ENCODE measurements at regions not wholly inside any gene's neighbourhood (a gene's known extent, or its start where the extent isn't known, plus 50 kb on each side); places are given as distances from the start of the nearest gene placed in this dataset.

DNA sequence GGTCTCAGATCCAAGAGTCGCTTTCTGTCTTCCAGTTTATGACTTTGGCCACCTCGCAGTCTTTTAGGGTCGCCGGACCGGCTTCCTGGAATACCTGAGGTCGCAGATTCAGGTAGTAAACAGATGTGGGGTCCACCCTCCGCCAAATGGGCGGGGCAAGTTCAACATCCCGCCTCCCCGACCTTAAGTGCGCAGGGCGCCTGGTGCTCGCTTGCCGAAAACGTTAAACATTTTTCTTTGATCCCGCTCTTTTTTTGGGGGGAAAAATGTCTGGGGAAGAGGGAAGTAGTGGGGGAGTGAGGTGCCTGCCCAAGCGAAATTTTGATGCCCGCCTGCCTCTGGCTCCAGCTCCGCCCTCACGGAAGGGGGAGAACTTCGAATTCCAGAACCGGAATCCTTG lies 73.9 kb upstream of the TBX5 start:
- peaks cover 5% of the 10 kb centered on the region for H3K4me1 Mint-ChIP-seq (ENCODE audit: low read depth, unreplicated experiment)
- Histone ChIP-seq H3K27ac (ENCODE audit: low read depth, low read length) (no peak overlapping the region), H3K9me3 (ENCODE audit: insufficient read depth, low read depth, low read length) (no peaks in the 10 kb centered on the region), H3K4me2 (ENCODE audit: low read length) (peak overlapping the region; percentile 58), H3K79me2 (ENCODE audit: insufficient read depth, low read length) (no peaks in the 10 kb centered on the region), H3K4me3 (ENCODE audit: insufficient read depth, low read depth, low read length) (no peak overlapping the region), H2AFZ (ENCODE audit: low read depth, low read length) (no peak overlapping the region), H3K36me3 (ENCODE audit: insufficient read depth, low read length) (no peaks in the 10 kb centered on the region), H3K9ac (ENCODE audit: low read length) (no peak overlapping the region), H4K20me1 (ENCODE audit: insufficient read depth, low read length) (no peaks in the 10 kb centered on the region), H3K4me1 (ENCODE audit: insufficient read depth, low read length) (no peaks in the 10 kb centered on the region), H3K27me3 (ENCODE audit: insufficient read depth, low read length) (peaks cover 46% of the 10 kb centered on the region)
- H3K36me3 Mint-ChIP-seq (ENCODE audit: low read depth, unreplicated experiment), result no peaks in the 10 kb centered on the region
- no peak for DNase-seq (ENCODE audit: low read depth)
- TF ChIP-seq, protein P1, sequence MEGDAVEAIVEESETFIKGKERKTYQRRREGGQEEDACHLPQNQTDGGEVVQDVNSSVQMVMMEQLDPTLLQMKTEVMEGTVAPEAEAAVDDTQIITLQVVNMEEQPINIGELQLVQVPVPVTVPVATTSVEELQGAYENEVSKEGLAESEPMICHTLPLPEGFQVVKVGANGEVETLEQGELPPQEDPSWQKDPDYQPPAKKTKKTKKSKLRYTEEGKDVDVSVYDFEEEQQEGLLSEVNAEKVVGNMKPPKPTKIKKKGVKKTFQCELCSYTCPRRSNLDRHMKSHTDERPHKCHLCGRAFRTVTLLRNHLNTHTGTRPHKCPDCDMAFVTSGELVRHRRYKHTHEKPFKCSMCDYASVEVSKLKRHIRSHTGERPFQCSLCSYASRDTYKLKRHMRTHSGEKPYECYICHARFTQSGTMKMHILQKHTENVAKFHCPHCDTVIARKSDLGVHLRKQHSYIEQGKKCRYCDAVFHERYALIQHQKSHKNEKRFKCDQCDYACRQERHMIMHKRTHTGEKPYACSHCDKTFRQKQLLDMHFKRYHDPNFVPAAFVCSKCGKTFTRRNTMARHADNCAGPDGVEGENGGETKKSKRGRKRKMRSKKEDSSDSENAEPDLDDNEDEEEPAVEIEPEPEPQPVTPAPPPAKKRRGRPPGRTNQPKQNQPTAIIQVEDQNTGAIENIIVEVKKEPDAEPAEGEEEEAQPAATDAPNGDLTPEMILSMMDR (IDR thresholded peaks at IDR 0.05; ENCODE audit: insufficient read depth, low read depth, low read length), result no peak
- TF ChIP-seq EZH2 (IDR thresholded peaks at IDR 0.05; ENCODE audit: insufficient read depth, low read length), result peak; percentile 48
- H3K9me3 Mint-ChIP-seq (ENCODE audit: unreplicated experiment), result peaks cover 1% of the 10 kb centered on the region
- no peak overlapping the region for H3K27ac Mint-ChIP-seq (ENCODE audit: unreplicated experiment)
- FAIRE-seq, result no peak
- peak overlapping the region; percentile 84 for H3K4me3 Mint-ChIP-seq (ENCODE audit: unreplicated experiment)
- peaks cover 80% of the 10 kb centered on the region for H3K27me3 Mint-ChIP-seq (ENCODE audit: low read depth, unreplicated experiment)

DNA sequence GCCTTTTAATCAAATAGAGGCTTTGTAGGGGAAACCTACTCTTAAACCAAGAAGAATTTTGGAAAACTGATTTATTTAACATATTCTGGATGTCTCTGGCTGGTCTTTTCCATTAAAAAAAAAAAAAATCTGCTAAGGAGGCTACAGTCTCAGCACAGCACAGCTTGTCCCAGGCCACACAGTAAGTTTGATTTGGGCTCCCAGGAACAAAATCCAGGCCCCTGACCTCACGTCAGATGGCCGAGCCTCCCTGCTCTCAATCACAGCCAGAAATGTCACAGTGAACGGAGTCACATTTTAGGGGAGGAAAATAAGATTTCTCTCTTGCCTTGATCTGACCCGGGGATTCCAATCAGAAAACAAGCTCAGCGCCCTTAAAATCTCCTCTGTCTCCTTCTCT lies 72.9 kb upstream of the TBX5 start:
- H3K79me2 ChIP-seq (ENCODE audit: insufficient read depth, low read length), result no peaks in the 10 kb centered on the region
- Mint-ChIP-seq H3K27me3 (ENCODE audit: low read depth, unreplicated experiment) (peaks cover 83% of the 10 kb centered on the region), H3K4me3 (ENCODE audit: unreplicated experiment) (no peak overlapping the region), H3K36me3 (ENCODE audit: low read depth, unreplicated experiment) (no peaks in the 10 kb centered on the region), H3K27ac (ENCODE audit: unreplicated experiment) (no peak overlapping the region), H3K4me1 (ENCODE audit: low read depth, unreplicated experiment) (peaks cover 5% of the 10 kb centered on the region), H3K9me3 (ENCODE audit: unreplicated experiment) (peaks cover 1% of the 10 kb centered on the region)
- no peaks in the 10 kb centered on the region for H3K36me3 ChIP-seq (ENCODE audit: insufficient read depth, low read length)
- no peaks in the 10 kb centered on the region for H3K4me1 ChIP-seq (ENCODE audit: insufficient read depth, low read length)
- no peak overlapping the region for H3K4me3 ChIP-seq (ENCODE audit: insufficient read depth, low read depth, low read length)
- no peak overlapping the region for H2AFZ ChIP-seq (ENCODE audit: low read depth, low read length)
- no peak overlapping the region for H3K4me2 ChIP-seq (ENCODE audit: low read length)
- H3K9ac ChIP-seq (ENCODE audit: low read length), result no peak overlapping the region
- no peak for DNase-seq (ENCODE audit: low read depth)
- H3K9me3 ChIP-seq (ENCODE audit: insufficient read depth, low read depth, low read length), result no peaks in the 10 kb centered on the region
- no peaks in the 10 kb centered on the region for H4K20me1 ChIP-seq (ENCODE audit: insufficient read depth, low read length)
- no peak overlapping the region for H3K27ac ChIP-seq (ENCODE audit: low read depth, low read length)
- TF ChIP-seq, protein P1 (IDR thresholded peaks at IDR 0.05; ENCODE audit: insufficient read depth, low read depth, low read length), result no peak
- no peak for TF ChIP-seq EZH2 (IDR thresholded peaks at IDR 0.05; ENCODE audit: insufficient read depth, low read length)
- peaks cover 46% of the 10 kb centered on the region for H3K27me3 ChIP-seq (ENCODE audit: insufficient read depth, low read length)
- no peak for FAIRE-seq

DNA sequence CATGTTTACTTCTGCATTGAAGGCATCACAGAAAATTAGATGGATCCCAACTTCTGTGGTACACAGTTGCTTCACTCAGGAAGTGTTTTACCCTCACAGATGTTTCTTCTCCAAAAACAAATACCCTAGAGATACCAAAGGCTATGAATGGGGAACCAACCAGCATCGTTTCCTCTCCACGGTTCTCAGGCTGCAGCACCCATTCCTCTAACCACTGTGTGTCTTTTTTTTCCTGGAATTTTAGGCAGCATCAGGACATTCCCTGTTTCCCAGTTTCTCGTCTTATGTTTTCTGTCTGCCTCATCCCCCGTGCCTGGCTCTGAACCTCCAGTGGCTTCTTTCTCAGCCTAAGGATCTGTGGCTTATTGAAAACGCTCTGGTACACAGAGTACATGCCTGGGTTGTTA lies 72.0 kb upstream of the TBX5 start:
- H4K20me1 ChIP-seq (ENCODE audit: insufficient read depth, low read length), result no peaks in the 10 kb centered on the region
- Mint-ChIP-seq H3K4me3 (ENCODE audit: unreplicated experiment) (no peak overlapping the region), H3K27ac (ENCODE audit: unreplicated experiment) (no peak overlapping the region), H3K36me3 (ENCODE audit: low read depth, unreplicated experiment) (no peaks in the 10 kb centered on the region), H3K4me1 (ENCODE audit: low read depth, unreplicated experiment) (peaks cover 5% of the 10 kb centered on the region), H3K9me3 (ENCODE audit: unreplicated experiment) (peaks cover 1% of the 10 kb centered on the region), H3K27me3 (ENCODE audit: low read depth, unreplicated experiment) (peaks cover 80% of the 10 kb centered on the region)
- no peak for FAIRE-seq
- no peak for TF ChIP-seq EZH2 (IDR thresholded peaks at IDR 0.05; ENCODE audit: insufficient read depth, low read length)
- TF ChIP-seq, protein P1 (IDR thresholded peaks at IDR 0.05; ENCODE audit: insufficient read depth, low read depth, low read length), result no peak
- H2AFZ ChIP-seq (ENCODE audit: low read depth, low read length), result no peak overlapping the region
- no peaks in the 10 kb centered on the region for H3K4me1 ChIP-seq (ENCODE audit: insufficient read depth, low read length)
- no peak overlapping the region for H3K4me3 ChIP-seq (ENCODE audit: insufficient read depth, low read depth, low read length)
- H3K9me3 ChIP-seq (ENCODE audit: insufficient read depth, low read depth, low read length), result no peaks in the 10 kb centered on the region
- H3K27me3 ChIP-seq (ENCODE audit: insufficient read depth, low read length), result peaks cover 46% of the 10 kb centered on the region
- H3K79me2 ChIP-seq (ENCODE audit: insufficient read depth, low read length), result no peaks in the 10 kb centered on the region
- no peak overlapping the region for H3K4me2 ChIP-seq (ENCODE audit: low read length)
- H3K27ac ChIP-seq (ENCODE audit: low read depth, low read length), result no peak overlapping the region
- no peak overlapping the region for H3K9ac ChIP-seq (ENCODE audit: low read length)
- no peak for DNase-seq (ENCODE audit: low read depth)
- no peaks in the 10 kb centered on the region for H3K36me3 ChIP-seq (ENCODE audit: insufficient read depth, low read length)

All from astrocyte (in vitro differentiated cells and primary cell).